ENCODE measurements at regions not wholly inside any gene's neighbourhood (a gene's known extent, or its start where the extent isn't known, plus 50 kb on each side); places are given as distances from the start of the nearest gene placed in this dataset.
"Not testable (repeated sequence)": the region's sequence is repeated elsewhere in the genome, so short reads cannot be mapped to it uniquely, and the experiment has no call there.

- no peak for DNase-seq
Measured at GRCh38 chrX:78822157-78822690, 74.7 kb downstream of the LPAR4 start.

GRCh38 chrX:78831523-78831922 lies 84.0 kb downstream of the LPAR4 start:
- peak; percentile 28 for DNase-seq

GRCh38 chrX:78838709-78839108 lies 91.2 kb downstream of the LPAR4 start:
- DNase-seq, result no peak

GRCh38 chrX:78839711-78840110 lies 92.2 kb downstream of the LPAR4 start:
- DNase-seq, result no peak

GRCh38 chrX:78844218-78844617 lies 96.7 kb downstream of the LPAR4 start:
- not testable (repeated sequence) for DNase-seq

GRCh38 chrX:78881248-78881647 lies 63.9 kb upstream of the P2RY10 start:
- not testable (repeated sequence) for DNase-seq

GRCh38 chrX:78886550-78886949 lies 58.6 kb upstream of the P2RY10 start:
- peak; percentile 35 for DNase-seq

Data from activated CD4-positive, alpha-beta T cell treated with anti-CD3 and anti-CD28 coated beads, Interleukin-2, Interleukin-6, amounts not matched to agents 100 ng/mL and 50 ng/mL, durations not matched to agents 16 hours and 8 hours (primary cell).